Epithelial cell of proximal tubule (primary cell): ENCODE measurements at regions not wholly inside any gene's neighbourhood (a gene's known extent, or its start where the extent isn't known, plus 50 kb on each side); places are given as distances from the start of the nearest gene placed in this dataset.

Experiments used
- DNase-seq: peaks from one replicate; pipeline ENCODE4 v3.0.0-alpha.2; 2011; ENCODE audit warnings: low read depth
- H3K4me3 ChIP-seq: 2 replicates; pipeline ENCODE4 v1.5.1; 2011; ENCODE audit warnings: low read depth, mild to moderate bottlenecking, low read length
- CTCF ChIP-seq: conservative IDR thresholded peaks from 2 replicates; pipeline ENCODE4 v1.5.1; 2012; ENCODE audit warnings: low read depth, mild to moderate bottlenecking, low read length

GRCh38 chr5:171588046-171588445, 168.6 kb downstream of the FGF18 start:
- H3K4me3 ChIP-seq = no peak overlapping the region
- no peak for TF ChIP-seq CTCF
- DNase-seq = no peak

- H3K4me3 ChIP-seq = no peak overlapping the region
- TF ChIP-seq CTCF = no peak
Measured at GRCh38 chr5:171588790-171589189, 169.3 kb downstream of the FGF18 start.

GRCh38 chr5:171589461-171589860, 170.0 kb downstream of the FGF18 start:
- no peak for TF ChIP-seq CTCF
- no peak overlapping the region for H3K4me3 ChIP-seq
- DNase-seq = no peak

More at GRCh38 chr5:171588790-171589189, 169.3 kb downstream of the FGF18 start:
- no peak for DNase-seq

- DNase-seq = no peak
- H3K4me3 ChIP-seq = no peak overlapping the region
- TF ChIP-seq CTCF = no peak
Measured at GRCh38 chr5:171592076-171592475, 172.6 kb downstream of the FGF18 start.

GRCh38 chr5:171592736-171593135, 173.3 kb downstream of the FGF18 start:
- TF ChIP-seq CTCF = no peak
- no peak overlapping the region for H3K4me3 ChIP-seq
- no peak for DNase-seq

GRCh38 chr5:171593401-171593800, 174.0 kb downstream of the FGF18 start:
- no peak overlapping the region for H3K4me3 ChIP-seq
- no peak for DNase-seq
- no peak for TF ChIP-seq CTCF

GRCh38 chr5:171593976-171594375, 174.5 kb downstream of the FGF18 start:
- H3K4me3 ChIP-seq = no peak overlapping the region
- DNase-seq = no peak
- no peak for TF ChIP-seq CTCF
